ENCODE measurements at regions not wholly inside any gene's neighbourhood (a gene's known extent, or its start where the extent isn't known, plus 50 kb on each side); places are given as distances from the start of the nearest gene placed in this dataset.

DNA sequence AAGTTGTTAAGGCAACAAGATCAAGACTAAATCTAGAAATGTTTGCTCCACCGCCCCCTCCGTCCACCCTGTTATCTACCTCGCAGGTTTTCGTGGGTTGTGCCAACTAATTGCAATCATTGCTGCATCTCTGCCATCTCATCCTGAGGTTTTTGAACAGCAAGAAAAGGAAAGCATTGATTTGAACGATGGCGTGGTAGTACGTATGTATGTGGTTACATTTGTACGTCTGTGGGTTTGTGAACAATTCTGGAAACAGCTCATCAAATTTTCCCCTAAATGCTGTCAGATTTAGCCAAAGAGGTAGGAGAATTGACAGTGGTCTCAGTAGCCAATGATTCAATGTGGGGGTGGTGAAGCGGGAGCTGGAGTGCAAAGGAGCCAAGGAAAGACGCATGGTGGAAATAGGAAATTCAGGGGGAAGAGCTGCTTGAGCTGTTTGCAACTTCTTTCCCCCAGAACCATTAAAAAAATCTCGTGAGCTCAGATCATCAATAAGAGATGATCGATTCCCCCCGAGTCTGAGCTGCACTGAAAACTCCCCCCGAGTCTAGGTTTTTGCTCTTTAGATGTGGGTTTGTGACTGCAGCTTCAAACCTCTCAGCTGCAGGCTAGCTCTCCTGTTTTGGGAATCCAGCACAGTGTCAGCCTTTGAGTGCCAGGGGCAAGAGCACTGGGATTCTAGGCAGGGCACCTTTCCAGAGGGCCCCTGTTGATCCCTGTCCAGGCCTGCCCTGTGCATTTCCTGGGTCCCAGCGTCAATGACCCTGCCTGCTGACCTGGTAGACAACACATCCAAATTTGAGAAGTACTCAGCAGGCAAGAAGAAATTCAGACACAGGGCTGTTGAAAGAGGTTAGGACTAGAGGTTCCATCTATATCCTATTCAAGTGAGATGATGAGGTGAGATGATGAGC lies 72.6 kb upstream of the LY86 start:
- no peak for TF ChIP-seq GLIS3 (CRISPR knock-in tag; IDR thresholded peaks at IDR 0.05)
- no peak for TF ChIP-seq ARNTL (CRISPR knock-in tag; IDR thresholded peaks at IDR 0.05; ENCODE audit: borderline replicate concordance, low read depth)
- no peak for TF ChIP-seq TCF4 (CRISPR knock-in tag; IDR thresholded peaks at IDR 0.05; ENCODE audit: borderline replicate concordance)
- no peak for TF ChIP-seq OSR1 (CRISPR knock-in tag; IDR thresholded peaks at IDR 0.05)
- TF ChIP-seq RARB (CRISPR knock-in tag; IDR thresholded peaks at IDR 0.05) = no peak
- no peak for TF ChIP-seq ZC3H10 (CRISPR knock-in tag; IDR thresholded peaks at IDR 0.05)
- TF ChIP-seq ZFP30 (CRISPR knock-in tag; IDR thresholded peaks at IDR 0.05) = no peak
- TF ChIP-seq SNAI2 (CRISPR knock-in tag; IDR thresholded peaks at IDR 0.05) = no peak
- no peak for TF ChIP-seq ZNF565 (CRISPR knock-in tag; conservative IDR thresholded peaks at IDR 0.05; ENCODE audit: low read depth)
- TF ChIP-seq, protein P1, sequence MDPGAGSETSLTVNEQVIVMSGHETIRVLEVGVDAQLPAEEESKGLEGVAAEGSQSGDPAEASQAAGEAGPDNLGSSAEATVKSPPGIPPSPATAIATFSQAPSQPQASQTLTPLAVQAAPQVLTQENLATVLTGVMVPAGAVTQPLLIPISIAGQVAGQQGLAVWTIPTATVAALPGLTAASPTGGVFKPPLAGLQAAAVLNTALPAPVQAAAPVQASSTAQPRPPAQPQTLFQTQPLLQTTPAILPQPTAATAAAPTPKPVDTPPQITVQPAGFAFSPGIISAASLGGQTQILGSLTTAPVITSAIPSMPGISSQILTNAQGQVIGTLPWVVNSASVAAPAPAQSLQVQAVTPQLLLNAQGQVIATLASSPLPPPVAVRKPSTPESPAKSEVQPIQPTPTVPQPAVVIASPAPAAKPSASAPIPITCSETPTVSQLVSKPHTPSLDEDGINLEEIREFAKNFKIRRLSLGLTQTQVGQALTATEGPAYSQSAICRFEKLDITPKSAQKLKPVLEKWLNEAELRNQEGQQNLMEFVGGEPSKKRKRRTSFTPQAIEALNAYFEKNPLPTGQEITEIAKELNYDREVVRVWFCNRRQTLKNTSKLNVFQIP (CRISPR knock-in tag; IDR thresholded peaks at IDR 0.05; ENCODE audit: borderline replicate concordance, low read depth) = no peak
- no peak for TF ChIP-seq ZNF8 (CRISPR knock-in tag; IDR thresholded peaks at IDR 0.05)
- TF ChIP-seq ISL1 (CRISPR knock-in tag; IDR thresholded peaks at IDR 0.05) = no peak
- TF ChIP-seq, protein P2, sequence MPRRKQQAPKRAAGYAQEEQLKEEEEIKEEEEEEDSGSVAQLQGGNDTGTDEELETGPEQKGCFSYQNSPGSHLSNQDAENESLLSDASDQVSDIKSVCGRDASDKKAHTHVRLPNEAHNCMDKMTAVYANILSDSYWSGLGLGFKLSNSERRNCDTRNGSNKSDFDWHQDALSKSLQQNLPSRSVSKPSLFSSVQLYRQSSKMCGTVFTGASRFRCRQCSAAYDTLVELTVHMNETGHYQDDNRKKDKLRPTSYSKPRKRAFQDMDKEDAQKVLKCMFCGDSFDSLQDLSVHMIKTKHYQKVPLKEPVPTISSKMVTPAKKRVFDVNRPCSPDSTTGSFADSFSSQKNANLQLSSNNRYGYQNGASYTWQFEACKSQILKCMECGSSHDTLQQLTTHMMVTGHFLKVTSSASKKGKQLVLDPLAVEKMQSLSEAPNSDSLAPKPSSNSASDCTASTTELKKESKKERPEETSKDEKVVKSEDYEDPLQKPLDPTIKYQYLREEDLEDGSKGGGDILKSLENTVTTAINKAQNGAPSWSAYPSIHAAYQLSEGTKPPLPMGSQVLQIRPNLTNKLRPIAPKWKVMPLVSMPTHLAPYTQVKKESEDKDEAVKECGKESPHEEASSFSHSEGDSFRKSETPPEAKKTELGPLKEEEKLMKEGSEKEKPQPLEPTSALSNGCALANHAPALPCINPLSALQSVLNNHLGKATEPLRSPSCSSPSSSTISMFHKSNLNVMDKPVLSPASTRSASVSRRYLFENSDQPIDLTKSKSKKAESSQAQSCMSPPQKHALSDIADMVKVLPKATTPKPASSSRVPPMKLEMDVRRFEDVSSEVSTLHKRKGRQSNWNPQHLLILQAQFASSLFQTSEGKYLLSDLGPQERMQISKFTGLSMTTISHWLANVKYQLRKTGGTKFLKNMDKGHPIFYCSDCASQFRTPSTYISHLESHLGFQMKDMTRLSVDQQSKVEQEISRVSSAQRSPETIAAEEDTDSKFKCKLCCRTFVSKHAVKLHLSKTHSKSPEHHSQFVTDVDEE (CRISPR knock-in tag; IDR thresholded peaks at IDR 0.05) = no peak
- no peak for TF ChIP-seq ESRRG (CRISPR knock-in tag; IDR thresholded peaks at IDR 0.05)
- ATAC-seq = no peak

DNA sequence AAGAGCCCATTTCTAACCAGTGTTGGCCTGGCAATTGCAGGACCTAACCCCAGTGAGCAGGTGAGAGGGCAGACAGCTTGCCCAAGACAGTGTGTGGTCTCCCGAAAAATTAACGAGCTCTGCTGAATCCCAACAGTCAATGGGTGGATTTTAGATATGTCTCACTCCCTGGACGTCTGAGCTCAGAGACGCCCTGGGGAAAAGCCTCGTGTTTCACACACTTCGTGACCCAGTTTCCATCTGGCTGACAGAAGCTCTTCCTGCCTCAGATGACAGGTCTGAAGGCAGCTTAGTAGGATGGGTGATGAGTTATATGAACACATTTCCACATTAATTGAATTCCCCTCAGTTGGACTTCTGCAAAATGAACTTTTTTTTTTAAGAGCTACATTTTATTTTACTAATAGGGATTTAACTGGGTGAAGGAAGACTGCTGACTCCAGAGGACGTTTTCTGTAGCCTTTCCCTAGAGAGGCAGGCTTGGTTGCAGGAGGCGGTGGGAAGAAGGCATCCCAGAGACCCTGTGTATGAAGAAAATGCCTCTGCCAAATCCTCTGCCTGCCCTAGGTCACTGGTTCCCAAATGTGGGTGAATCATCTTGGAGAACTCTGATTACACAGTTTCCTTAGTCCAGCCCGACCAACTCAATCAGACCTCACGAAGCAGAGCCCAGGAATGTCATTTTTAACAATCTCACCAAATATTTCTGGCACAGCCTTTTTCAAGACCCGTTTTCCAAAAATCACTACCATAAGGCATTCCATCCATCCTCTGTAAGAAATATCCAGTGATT lies 71.7 kb upstream of the LY86 start:
- TF ChIP-seq SNAI2 (CRISPR knock-in tag; IDR thresholded peaks at IDR 0.05) (no peak), ESRRG (CRISPR knock-in tag; IDR thresholded peaks at IDR 0.05) (no peak), PPARA (CRISPR knock-in tag; IDR thresholded peaks at IDR 0.05; ENCODE audit: borderline replicate concordance) (no peak), ZNF70 (CRISPR knock-in tag; IDR thresholded peaks at IDR 0.05) (no peak), ARNTL (CRISPR knock-in tag; IDR thresholded peaks at IDR 0.05; ENCODE audit: borderline replicate concordance, low read depth) (no peak), GLIS3 (CRISPR knock-in tag; IDR thresholded peaks at IDR 0.05) (no peak), TCF4 (CRISPR knock-in tag; IDR thresholded peaks at IDR 0.05; ENCODE audit: borderline replicate concordance) (no peak), BACH2 (CRISPR knock-in tag; IDR thresholded peaks at IDR 0.05; ENCODE audit: borderline replicate concordance) (no peak), RARB (CRISPR knock-in tag; IDR thresholded peaks at IDR 0.05) (no peak), CSDC2 (CRISPR knock-in tag; IDR thresholded peaks at IDR 0.05) (no peak)
- TF ChIP-seq, protein P3, sequence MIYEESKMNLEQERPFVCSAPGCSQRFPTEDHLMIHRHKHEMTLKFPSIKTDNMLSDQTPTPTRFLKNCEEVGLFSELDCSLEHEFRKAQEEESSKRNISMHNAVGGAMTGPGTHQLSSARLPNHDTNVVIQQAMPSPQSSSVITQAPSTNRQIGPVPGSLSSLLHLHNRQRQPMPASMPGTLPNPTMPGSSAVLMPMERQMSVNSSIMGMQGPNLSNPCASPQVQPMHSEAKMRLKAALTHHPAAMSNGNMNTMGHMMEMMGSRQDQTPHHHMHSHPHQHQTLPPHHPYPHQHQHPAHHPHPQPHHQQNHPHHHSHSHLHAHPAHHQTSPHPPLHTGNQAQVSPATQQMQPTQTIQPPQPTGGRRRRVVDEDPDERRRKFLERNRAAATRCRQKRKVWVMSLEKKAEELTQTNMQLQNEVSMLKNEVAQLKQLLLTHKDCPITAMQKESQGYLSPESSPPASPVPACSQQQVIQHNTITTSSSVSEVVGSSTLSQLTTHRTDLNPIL (CRISPR knock-in tag; IDR thresholded peaks at IDR 0.05; ENCODE audit: low read depth) = no peak
- TF ChIP-seq, protein P4, sequence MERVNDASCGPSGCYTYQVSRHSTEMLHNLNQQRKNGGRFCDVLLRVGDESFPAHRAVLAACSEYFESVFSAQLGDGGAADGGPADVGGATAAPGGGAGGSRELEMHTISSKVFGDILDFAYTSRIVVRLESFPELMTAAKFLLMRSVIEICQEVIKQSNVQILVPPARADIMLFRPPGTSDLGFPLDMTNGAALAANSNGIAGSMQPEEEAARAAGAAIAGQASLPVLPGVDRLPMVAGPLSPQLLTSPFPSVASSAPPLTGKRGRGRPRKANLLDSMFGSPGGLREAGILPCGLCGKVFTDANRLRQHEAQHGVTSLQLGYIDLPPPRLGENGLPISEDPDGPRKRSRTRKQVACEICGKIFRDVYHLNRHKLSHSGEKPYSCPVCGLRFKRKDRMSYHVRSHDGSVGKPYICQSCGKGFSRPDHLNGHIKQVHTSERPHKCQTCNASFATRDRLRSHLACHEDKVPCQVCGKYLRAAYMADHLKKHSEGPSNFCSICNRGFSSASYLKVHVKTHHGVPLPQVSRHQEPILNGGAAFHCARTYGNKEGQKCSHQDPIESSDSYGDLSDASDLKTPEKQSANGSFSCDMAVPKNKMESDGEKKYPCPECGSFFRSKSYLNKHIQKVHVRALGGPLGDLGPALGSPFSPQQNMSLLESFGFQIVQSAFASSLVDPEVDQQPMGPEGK (CRISPR knock-in tag; IDR thresholded peaks at IDR 0.05; ENCODE audit: borderline replicate concordance) = no peak
- TF ChIP-seq, protein P5, sequence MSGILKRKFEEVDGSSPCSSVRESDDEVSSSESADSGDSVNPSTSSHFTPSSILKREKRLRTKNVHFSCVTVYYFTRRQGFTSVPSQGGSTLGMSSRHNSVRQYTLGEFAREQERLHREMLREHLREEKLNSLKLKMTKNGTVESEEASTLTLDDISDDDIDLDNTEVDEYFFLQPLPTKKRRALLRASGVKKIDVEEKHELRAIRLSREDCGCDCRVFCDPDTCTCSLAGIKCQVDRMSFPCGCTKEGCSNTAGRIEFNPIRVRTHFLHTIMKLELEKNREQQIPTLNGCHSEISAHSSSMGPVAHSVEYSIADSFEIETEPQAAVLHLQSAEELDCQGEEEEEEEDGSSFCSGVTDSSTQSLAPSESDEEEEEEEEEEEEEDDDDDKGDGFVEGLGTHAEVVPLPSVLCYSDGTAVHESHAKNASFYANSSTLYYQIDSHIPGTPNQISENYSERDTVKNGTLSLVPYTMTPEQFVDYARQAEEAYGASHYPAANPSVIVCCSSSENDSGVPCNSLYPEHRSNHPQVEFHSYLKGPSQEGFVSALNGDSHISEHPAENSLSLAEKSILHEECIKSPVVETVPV (CRISPR knock-in tag; IDR thresholded peaks at IDR 0.05) = no peak
- TF ChIP-seq, protein P2 (CRISPR knock-in tag; IDR thresholded peaks at IDR 0.05) = no peak
- TF ChIP-seq, protein P1 (CRISPR knock-in tag; IDR thresholded peaks at IDR 0.05; ENCODE audit: borderline replicate concordance, low read depth) = no peak
- ATAC-seq = no peak
